Neural progenitor cell (in vitro differentiated cells): ENCODE measurements at regions not wholly inside any gene's neighbourhood (a gene's known extent, or its start where the extent isn't known, plus 50 kb on each side); places are given as distances from the start of the nearest gene placed in this dataset.

Experiments
- CTCF ChIP-seq: fragments of 200-600 bp; sonication (generic); IDR thresholded peaks from 2 replicates; pipeline ENCODE4 v1.5.1; 2017; ENCODE audit warnings: antibody characterized with exemption, mild to moderate bottlenecking
- EZH2 ChIP-seq: fragments of 200-600 bp; sonication (generic); IDR thresholded peaks from 2 replicates; pipeline ENCODE4 v1.6.1; 2017; ENCODE audit warnings: antibody characterized with exemption, mild to moderate bottlenecking, moderate library complexity

GRCh38 chr1:222394224-222394623 lies 153.7 kb downstream of the HHIPL2 start:
- TF ChIP-seq CTCF (no peak), EZH2 (no peak)
